Gastrocnemius medialis (tissue), 4 donors: ENCODE measurements at regions not wholly inside any gene's neighbourhood (a gene's known extent, or its start where the extent isn't known, plus 50 kb on each side); places are given as distances from the start of the nearest gene placed in this dataset.

Source experiments
- CTCF ChIP-seq, 5 experiments: fragments of 450-650 bp in 3 of 5; fragments of 200-600 bp in 2 of 5; sonication (generic) in 2 of 5; IDR thresholded peaks in 4 of 5; conservative IDR thresholded peaks in 1 of 5; 1 replicate in 4 of 5; 2 replicates in 1 of 5; pipeline ENCODE4 v1.5.1; 2016 to 2019; ENCODE audit warnings: antibody characterized with exemption in 5 of 5, mild to moderate bottlenecking in 3 of 5, moderate library complexity in 3 of 5
- POLR2A ChIP-seq, 2 donors: fragments of 450-650 bp; IDR thresholded peaks; one replicate each; pipeline ENCODE4 v1.6.1; 2017; ENCODE audit warnings: antibody characterized with exemption in 2 of 2, mild to moderate bottlenecking in 2 of 2, moderate library complexity in 2 of 2

GRCh38 chr12:34126805-34127204 is 104.5 kb downstream of the ALG10 start:
- TF ChIP-seq POLR2A (IDR thresholded peaks at IDR 0.05) (no peak), CTCF (IDR thresholded peaks at IDR 0.05 in 4 of 5, conservative IDR thresholded peaks at IDR 0.05 in 1 of 5) (no peak)
